Esophagus squamous epithelium (tissue), 4 donors: ENCODE measurements at regions not wholly inside any gene's neighbourhood (a gene's known extent, or its start where the extent isn't known, plus 50 kb on each side); places are given as distances from the start of the nearest gene placed in this dataset.
"Not testable (repeated sequence)": the region's sequence is repeated elsewhere in the genome, so short reads cannot be mapped to it uniquely, and the experiment has no call there.

ENCODE experiments used
- POLR2A ChIP-seq, 4 donors: fragments of 450-650 bp; IDR thresholded peaks; one replicate each; pipeline ENCODE4 v1.6.1; 2017; ENCODE audit warnings: antibody characterized with exemption in 4 of 4, mild to moderate bottlenecking in 4 of 4, moderate library complexity in 3 of 4
- TF ChIP-seq, protein P1 (sequence below), 6 experiments: fragments of 450-650 bp in 4 of 6; fragments of 200-600 bp in 2 of 6; sonication (generic) in 2 of 6; IDR thresholded peaks; one replicate each; pipeline ENCODE4 v1.5.1; 2016 to 2019; ENCODE audit warnings: antibody characterized with exemption in 6 of 6, mild to moderate bottlenecking in 4 of 6, moderate library complexity in 4 of 6

DNA sequence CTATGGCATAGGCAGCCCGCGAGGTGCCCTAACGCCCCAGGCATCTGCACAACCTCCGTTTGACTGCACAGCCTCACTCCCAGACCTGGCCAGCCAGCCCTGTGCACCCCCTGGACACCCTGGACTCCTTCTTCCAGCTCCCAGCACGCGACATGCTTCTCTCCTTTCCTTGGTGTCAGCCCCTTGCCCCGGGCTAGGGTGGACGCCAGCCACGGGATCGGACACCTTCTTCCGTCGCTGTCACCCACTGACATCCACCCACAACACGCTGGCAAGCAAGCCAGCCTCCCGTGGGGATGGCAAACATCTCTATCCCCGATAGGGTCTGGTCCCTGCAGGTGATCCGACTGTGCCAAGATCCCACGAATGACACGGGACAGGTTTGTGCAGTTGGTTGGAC lies 60.5 kb upstream of the FCGR2A start:
- TF ChIP-seq, protein P1, sequence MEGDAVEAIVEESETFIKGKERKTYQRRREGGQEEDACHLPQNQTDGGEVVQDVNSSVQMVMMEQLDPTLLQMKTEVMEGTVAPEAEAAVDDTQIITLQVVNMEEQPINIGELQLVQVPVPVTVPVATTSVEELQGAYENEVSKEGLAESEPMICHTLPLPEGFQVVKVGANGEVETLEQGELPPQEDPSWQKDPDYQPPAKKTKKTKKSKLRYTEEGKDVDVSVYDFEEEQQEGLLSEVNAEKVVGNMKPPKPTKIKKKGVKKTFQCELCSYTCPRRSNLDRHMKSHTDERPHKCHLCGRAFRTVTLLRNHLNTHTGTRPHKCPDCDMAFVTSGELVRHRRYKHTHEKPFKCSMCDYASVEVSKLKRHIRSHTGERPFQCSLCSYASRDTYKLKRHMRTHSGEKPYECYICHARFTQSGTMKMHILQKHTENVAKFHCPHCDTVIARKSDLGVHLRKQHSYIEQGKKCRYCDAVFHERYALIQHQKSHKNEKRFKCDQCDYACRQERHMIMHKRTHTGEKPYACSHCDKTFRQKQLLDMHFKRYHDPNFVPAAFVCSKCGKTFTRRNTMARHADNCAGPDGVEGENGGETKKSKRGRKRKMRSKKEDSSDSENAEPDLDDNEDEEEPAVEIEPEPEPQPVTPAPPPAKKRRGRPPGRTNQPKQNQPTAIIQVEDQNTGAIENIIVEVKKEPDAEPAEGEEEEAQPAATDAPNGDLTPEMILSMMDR (IDR thresholded peaks at IDR 0.05) = not testable (repeated sequence)
- not testable (repeated sequence) for TF ChIP-seq POLR2A (IDR thresholded peaks at IDR 0.05)
